ENCODE measurements at regions not wholly inside any gene's neighbourhood (a gene's known extent, or its start where the extent isn't known, plus 50 kb on each side); places are given as distances from the start of the nearest gene placed in this dataset.

GRCh38 chr4:26074712-26075430 lies 160.9 kb downstream of the SMIM20 start:
- no peak for DNase-seq

GRCh38 chr4:26075583-26075982 lies 161.6 kb downstream of the SMIM20 start:
- DNase-seq = no peak

GRCh38 chr4:26076000-26076587 lies 162.1 kb downstream of the SMIM20 start:
- DNase-seq = no peak

GRCh38 chr4:26076896-26077295 lies 162.9 kb downstream of the SMIM20 start:
- DNase-seq = no peak

GRCh38 chr4:26077756-26078155 lies 163.7 kb downstream of the SMIM20 start:
- no peak for DNase-seq

- no peak for DNase-seq
Measured at GRCh38 chr4:26080870-26081628, 167.0 kb downstream of the SMIM20 start.

GRCh38 chr4:26081795-26082498 lies 167.9 kb downstream of the SMIM20 start:
- DNase-seq = peak; percentile 63

GRCh38 chr4:26082565-26082964 lies 168.5 kb downstream of the SMIM20 start:
- DNase-seq = no peak

- DNase-seq = no peak
Measured at GRCh38 chr4:26083987-26084386, 170.0 kb downstream of the SMIM20 start.

- no peak for DNase-seq
Measured at GRCh38 chr4:26084414-26084813, 170.4 kb downstream of the SMIM20 start.

GRCh38 chr4:26085551-26085950 lies 171.5 kb downstream of the SMIM20 start:
- no peak for DNase-seq

- no peak for DNase-seq
Measured at GRCh38 chr4:26086621-26087441, 172.8 kb downstream of the SMIM20 start.

- no peak for DNase-seq
Measured at GRCh38 chr4:26088433-26088928, 174.5 kb downstream of the SMIM20 start.

- DNase-seq = no peak
Measured at GRCh38 chr4:26093551-26093950, 179.5 kb downstream of the SMIM20 start.

- DNase-seq = no peak
Measured at GRCh38 chr4:26094076-26094475, 180.1 kb downstream of the SMIM20 start.

GRCh38 chr4:26094911-26095310 lies 180.9 kb downstream of the SMIM20 start:
- DNase-seq = no peak

- DNase-seq = no peak
Measured at GRCh38 chr4:26099967-26100366, 185.9 kb downstream of the SMIM20 start.

GRCh38 chr4:26101011-26101410 lies 187.0 kb downstream of the SMIM20 start:
- no peak for DNase-seq

GRCh38 chr4:26104056-26104685 lies 190.2 kb downstream of the SMIM20 start:
- no peak for DNase-seq

GRCh38 chr4:26105337-26105736 lies 191.3 kb downstream of the SMIM20 start:
- no peak for DNase-seq

GRCh38 chr4:26105815-26106699 lies 192.0 kb downstream of the SMIM20 start:
- no peak for DNase-seq

All from NCI-H2081 treated with DMSO at 0.1 percent for 48 hours (cell line).